ENCODE measurements at regions not wholly inside any gene's neighbourhood (a gene's known extent, or its start where the extent isn't known, plus 50 kb on each side); places are given as distances from the start of the nearest gene placed in this dataset.
"Not testable (repeated sequence)": the region's sequence is repeated elsewhere in the genome, so short reads cannot be mapped to it uniquely, and the experiment has no call there.

- in situ Hi-C loops (cut with MboI; ENCODE audit: low pct_unique_long_range_greater_than_20kb, low sequenced_read_pairs, unreplicated experiment): no loop called here
- DNase-seq (ENCODE audit: low spot score): no peak
- TF ChIP-seq CTCF (IDR thresholded peaks at IDR 0.05; ENCODE audit: extremely low read depth, insufficient read depth, missing control alignments): no peak
Measured at GRCh38 chr16:26981266-26981938, 85.3 kb upstream of the C16orf82 start.

- no peak for DNase-seq (ENCODE audit: low spot score)
- in situ Hi-C loops (cut with MboI; ENCODE audit: low pct_unique_long_range_greater_than_20kb, low sequenced_read_pairs, unreplicated experiment): no loop called here
- no peak for TF ChIP-seq CTCF (IDR thresholded peaks at IDR 0.05; ENCODE audit: extremely low read depth, insufficient read depth, missing control alignments)
Measured at GRCh38 chr16:26982422-26982821, 84.3 kb upstream of the C16orf82 start.

- no peak for TF ChIP-seq CTCF (IDR thresholded peaks at IDR 0.05; ENCODE audit: extremely low read depth, insufficient read depth, missing control alignments)
- in situ Hi-C loops (cut with MboI; ENCODE audit: low pct_unique_long_range_greater_than_20kb, low sequenced_read_pairs, unreplicated experiment): no loop called here
- no peak for DNase-seq (ENCODE audit: low spot score)
Measured at GRCh38 chr16:26983426-26983825, 83.3 kb upstream of the C16orf82 start.

GRCh38 chr16:26985100-26986065 lies 81.3 kb upstream of the C16orf82 start:
- no peak for DNase-seq (ENCODE audit: low spot score)
- in situ Hi-C loops (cut with MboI; ENCODE audit: low pct_unique_long_range_greater_than_20kb, low sequenced_read_pairs, unreplicated experiment): no loop called here
- TF ChIP-seq CTCF (IDR thresholded peaks at IDR 0.05; ENCODE audit: extremely low read depth, insufficient read depth, missing control alignments): no peak

DNA sequence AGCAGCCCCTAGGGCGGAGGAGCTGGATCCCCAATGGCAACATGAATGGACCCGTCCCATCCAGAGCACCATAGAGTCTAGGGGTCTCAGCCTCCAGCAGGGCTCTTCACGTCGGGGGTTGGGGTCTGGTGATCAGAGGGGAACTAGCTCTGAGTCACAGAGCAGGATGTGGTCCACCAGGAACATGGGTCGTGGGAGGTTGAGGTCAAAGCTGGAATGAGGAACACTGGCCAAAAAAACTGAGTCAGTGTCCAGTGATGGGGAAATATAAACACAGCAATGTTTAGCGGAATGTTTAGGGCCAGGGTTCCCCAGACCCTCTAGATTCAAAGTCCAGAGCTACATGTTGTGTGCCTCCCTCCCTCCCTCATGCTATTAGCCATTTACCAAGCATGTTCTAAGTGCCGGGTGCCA lies 79.1 kb upstream of the C16orf82 start:
- no peak for TF ChIP-seq CTCF (IDR thresholded peaks at IDR 0.05; ENCODE audit: extremely low read depth, insufficient read depth, missing control alignments)
- DNase-seq (ENCODE audit: low spot score): no peak
- in situ Hi-C loops (cut with MboI; ENCODE audit: low pct_unique_long_range_greater_than_20kb, low sequenced_read_pairs, unreplicated experiment): no loop called here

DNA sequence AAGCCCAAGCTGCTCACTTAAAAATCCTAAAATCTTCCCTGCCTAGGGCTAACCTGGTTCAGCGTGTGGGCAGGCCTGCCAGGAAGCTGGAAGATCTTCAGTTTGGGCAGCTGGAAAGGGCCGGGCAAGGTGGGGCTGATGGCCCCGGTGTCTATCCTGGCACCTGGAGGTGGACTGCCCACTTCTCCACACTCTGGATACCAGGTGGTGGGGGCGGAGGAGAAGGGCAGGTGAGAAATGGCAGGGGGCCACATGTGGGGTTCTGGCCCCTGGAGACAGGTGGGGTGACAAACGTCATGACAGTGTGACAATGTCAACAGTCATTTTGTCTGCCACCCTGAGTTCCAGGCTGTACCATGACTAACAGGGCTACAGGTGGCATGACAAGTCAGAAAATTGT lies 78.5 kb upstream of the C16orf82 start:
- no peak for DNase-seq (ENCODE audit: low spot score)
- in situ Hi-C loops (cut with MboI; ENCODE audit: low pct_unique_long_range_greater_than_20kb, low sequenced_read_pairs, unreplicated experiment): no loop called here
- TF ChIP-seq CTCF (IDR thresholded peaks at IDR 0.05; ENCODE audit: extremely low read depth, insufficient read depth, missing control alignments): no peak

DNA sequence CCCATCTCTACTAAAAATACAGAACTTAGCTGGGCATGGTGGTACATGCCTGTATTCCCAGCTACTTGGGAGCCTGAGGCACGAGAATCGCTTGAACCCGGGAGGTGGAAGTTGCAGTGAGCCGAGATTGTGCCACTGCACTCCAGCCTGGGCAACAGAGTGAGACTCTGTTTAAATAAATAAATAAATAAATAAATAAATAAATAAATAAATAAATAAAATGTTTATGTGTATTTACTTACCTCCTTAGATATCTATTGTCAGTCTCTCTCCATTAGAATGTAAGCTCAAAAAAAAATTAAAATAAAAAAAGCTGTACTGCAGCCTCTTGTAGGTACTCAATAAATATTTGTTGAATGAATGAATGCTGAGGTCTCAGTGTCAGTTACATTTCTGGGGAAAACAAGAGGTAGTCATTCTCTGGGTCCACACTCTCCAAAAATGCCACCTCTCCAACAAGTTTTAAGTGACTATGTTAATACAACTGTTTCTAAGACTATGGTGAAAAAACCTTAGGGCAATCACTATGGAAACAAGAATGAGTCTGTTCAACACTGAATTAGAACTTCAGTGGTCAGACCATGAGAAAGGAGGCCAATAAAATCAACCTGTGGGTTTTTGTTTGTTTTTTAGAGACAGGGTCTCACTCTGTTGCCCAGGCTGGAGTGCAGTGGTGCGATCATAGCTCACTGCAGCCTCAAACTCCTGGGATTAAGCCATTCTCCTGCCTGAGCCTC lies 76.2 kb upstream of the C16orf82 start:
- DNase-seq (ENCODE audit: low spot score); in situ Hi-C loops (cut with MboI; ENCODE audit: low pct_unique_long_range_greater_than_20kb, low sequenced_read_pairs, unreplicated experiment): not testable (repeated sequence)

All from GM13977 (cell line).